Cardiac fibroblast (primary cell): ENCODE measurements at regions not wholly inside any gene's neighbourhood (a gene's known extent, or its start where the extent isn't known, plus 50 kb on each side); places are given as distances from the start of the nearest gene placed in this dataset.
"Not testable (repeated sequence)": the region's sequence is repeated elsewhere in the genome, so short reads cannot be mapped to it uniquely, and the experiment has no call there.

Experiments
- DNase-seq, 2 donors: peaks; one replicate each; pipeline versions ENCODE4 v3.0.0 to v3.0.0-alpha.2; 2010; ENCODE audit warnings: low read depth in 2 of 2
- H3K4me3 ChIP-seq, 2 donors: replicated peaks in 1 of 2; 1 replicate in 1 of 2; 2 replicates in 1 of 2; pipeline ENCODE4 v1.5.1; 2011; ENCODE audit warnings: low read depth in 2 of 2, low read length in 2 of 2, mild to moderate bottlenecking in 2 of 2, moderate library complexity in 1 of 2
- CTCF ChIP-seq: IDR thresholded peaks from one replicate; pipeline ENCODE4 v1.5.1; 2011; ENCODE audit warnings: low read depth, mild to moderate bottlenecking, low read length, inconsistent platforms

DNA sequence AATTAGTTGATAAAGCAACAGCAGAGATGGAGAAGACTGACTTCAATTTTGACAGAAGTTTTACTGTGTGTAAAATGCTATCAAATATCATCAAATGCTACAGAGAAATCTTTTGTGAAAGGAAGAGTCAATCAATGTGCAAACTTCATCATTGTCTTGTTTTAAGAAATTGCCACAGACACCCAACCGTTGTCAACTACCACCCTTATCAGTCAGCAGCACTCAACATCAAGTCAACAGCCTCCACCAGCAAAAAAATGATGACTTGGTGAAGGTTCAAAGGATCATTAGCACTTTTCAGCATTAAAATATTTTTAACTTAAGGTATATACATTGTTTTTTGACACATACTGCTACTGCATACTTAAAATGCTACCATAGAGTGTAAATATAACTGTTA, 888.8 kb downstream of the CDH18 start:
- no peak overlapping the region for H3K4me3 ChIP-seq
- no peak for TF ChIP-seq CTCF
- DNase-seq, result no peak

GRCh38 chr5:19104948-19105347, 883.1 kb downstream of the CDH18 start:
- H3K4me3 ChIP-seq, result no peak overlapping the region
- no peak for DNase-seq
- no peak for TF ChIP-seq CTCF

DNA sequence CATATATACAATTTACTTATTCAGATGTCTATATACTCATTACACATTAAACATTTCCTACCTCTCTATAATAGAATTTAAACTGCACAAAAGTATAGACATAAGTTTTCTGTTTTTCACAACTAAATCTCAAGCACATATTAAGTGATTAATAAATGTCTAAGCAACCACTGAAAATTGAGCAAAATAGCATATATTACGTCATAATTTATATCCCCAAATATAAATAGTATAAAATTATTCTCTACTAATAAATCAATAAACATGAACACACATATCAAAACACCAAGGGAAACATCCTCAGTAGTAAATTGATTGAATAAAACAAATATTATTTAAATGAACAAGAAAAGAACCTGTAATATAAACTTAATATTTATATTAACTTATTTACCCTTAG, 865.1 kb downstream of the CDH18 start:
- TF ChIP-seq CTCF, result no peak
- no peak overlapping the region for H3K4me3 ChIP-seq
- DNase-seq, result no peak

DNA sequence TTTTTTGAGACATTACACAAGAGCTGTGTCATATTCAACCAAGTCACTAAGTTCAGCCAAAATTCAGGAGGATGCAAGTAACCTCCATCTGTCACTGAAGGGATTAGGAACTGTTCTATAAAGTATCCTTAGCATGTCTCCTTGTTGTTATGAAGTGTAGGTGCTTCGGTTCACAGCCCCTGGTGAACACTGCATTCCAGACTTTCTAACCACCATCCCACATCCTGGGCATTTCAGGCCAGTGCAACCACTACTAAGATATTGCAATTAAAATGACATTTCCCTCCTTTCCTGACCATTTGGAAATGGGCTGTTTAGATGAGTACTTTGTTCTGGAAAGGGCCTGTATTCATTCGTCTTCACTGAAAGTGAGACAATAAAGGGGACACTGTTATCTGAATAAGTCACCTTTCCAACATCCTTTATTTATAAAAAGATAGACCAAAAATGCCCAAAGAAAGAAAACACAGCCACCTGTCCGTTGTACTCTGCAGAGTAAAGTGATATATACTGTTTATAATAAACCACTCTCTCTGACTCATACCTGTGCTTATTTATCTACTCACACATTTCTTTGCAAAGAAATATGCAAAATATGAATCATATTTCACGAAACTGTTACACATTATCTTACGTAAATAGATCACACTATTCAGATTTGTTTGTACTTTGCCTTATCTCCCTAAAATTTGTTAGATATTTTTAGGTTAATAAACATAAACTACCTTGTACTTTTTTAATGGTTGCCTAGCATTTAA, 861.9 kb downstream of the CDH18 start:
- no peak for DNase-seq
- H3K4me3 ChIP-seq, result no peak overlapping the region
- no peak for TF ChIP-seq CTCF

- no peak overlapping the region for H3K4me3 ChIP-seq
- DNase-seq, result no peak
- TF ChIP-seq CTCF, result no peak
These were observed 847.7 kb downstream of the CDH18 start for GRCh38 chr5:19140276-19140675.

DNA sequence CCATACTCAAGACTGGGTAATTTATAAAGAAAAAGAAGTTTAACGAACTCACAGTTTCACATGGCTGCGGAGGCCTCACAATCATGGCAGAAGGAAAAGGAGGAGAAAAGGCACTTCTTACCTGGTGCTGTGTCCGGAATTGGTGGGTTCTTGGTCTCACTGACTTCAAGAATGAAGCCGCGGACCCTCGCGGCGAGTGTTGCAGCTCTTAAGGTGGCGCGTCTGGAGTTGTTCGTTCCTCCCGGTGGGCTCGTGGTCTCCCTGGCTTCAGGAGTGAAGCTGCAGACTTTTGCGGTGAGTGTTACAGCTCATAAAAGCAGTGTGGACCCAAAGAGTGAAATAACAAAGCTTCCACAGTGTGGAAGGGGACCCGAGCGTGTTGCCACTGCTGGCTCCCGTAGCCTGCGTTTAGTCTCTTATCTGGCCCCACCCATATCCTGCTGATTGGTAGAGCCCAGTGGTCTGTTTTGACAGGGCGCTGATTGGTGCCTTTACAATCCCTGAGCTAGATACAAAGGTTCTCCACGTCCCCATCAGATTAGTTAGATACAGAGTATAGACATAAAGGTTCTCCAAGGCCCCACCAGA, 846.0 kb downstream of the CDH18 start:
- not testable (repeated sequence) for H3K4me3 ChIP-seq, DNase-seq

DNA sequence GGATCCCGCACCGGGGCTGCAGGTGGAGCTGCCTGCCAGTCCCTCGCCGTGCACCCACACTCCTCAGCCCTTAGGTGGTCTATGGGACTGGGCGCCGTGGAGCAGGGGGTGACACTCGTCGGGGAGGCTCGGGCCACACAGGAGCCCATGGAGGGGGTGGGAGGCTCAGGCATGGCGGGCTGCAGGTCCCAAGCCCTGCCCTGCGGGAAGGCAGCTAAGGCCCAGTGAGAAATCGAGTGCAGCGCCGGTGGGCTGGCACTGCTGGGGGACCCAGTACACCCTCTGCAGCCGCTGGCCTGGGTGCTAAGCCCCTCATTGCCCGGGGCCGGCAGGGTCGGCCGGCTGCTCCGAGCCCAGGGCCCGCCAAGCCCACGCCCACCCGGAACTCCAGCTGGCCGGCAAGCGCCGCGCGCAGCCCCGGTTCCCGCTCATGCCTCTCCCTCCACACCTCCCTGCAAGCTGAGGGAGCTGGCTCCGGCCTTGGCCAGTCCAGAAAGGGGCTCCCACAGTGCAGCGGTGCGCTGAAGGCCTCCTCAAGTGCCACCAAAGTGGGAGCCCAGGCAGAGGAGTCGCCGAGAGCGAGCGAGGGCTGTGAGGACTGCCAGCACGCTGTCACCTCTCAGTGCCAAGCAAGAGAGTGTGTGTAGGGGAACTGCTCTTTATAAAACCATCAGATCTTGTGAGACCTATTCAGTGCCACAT, 845.1 kb downstream of the CDH18 start:
- not testable (repeated sequence) for H3K4me3 ChIP-seq, DNase-seq
